GM06990 (cell line): ENCODE measurements at regions not wholly inside any gene's neighbourhood (a gene's known extent, or its start where the extent isn't known, plus 50 kb on each side); places are given as distances from the start of the nearest gene placed in this dataset.

Experiments
- DNase-seq: peaks from one replicate; pipeline ENCODE4 v3.0.0-alpha.2; 2011; ENCODE audit not compliant: insufficient read length; ENCODE audit errors: extremely low read depth
- H3K27me3 ChIP-seq: replicated peaks from 2 replicates; pipeline ENCODE4 v1.6.0; 2011; ENCODE audit warnings: low read length; ENCODE audit not compliant: control insufficient read depth, insufficient read depth
- H3K36me3 ChIP-seq: 2 replicates; pipeline ENCODE4 v1.5.1; 2011; ENCODE audit warnings: low read length; ENCODE audit not compliant: control insufficient read depth, insufficient read depth
- H3K4me3 ChIP-seq: replicated peaks from 2 replicates; pipeline ENCODE4 v1.5.1; 2011; ENCODE audit warnings: low read depth, mild to moderate bottlenecking, control low read depth, low read length
- TF ChIP-seq, protein P1 (sequence below): IDR thresholded peaks from 2 replicates; pipeline ENCODE4 v1.5.1; 2011; ENCODE audit warnings: low read length, control low read depth, mild to moderate bottlenecking, inconsistent platforms; ENCODE audit not compliant: insufficient read depth, poor library complexity, severe bottlenecking

DNA sequence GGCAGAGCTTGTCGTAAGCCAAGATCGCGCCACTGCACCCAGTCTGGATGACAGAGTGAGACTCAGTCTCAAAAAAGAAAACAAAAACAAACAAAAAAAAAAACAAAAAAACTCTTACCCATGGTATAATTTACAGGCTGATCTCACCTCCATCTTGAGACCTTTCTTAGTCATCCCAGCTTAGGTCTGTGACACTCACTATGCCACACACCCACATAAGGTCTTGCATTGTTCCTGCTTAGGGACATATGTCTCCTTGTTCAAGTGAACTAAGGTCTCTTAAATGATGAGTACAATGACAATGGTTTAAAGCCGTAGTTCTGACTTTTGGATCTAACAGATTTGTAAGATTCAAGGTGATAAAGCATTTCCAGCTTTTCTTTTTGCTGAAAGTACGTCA, 360.2 kb upstream of the ARHGEF26 start:
- DNase-seq = no peak
- H3K4me3 ChIP-seq = no peak overlapping the region
- TF ChIP-seq, protein P1, sequence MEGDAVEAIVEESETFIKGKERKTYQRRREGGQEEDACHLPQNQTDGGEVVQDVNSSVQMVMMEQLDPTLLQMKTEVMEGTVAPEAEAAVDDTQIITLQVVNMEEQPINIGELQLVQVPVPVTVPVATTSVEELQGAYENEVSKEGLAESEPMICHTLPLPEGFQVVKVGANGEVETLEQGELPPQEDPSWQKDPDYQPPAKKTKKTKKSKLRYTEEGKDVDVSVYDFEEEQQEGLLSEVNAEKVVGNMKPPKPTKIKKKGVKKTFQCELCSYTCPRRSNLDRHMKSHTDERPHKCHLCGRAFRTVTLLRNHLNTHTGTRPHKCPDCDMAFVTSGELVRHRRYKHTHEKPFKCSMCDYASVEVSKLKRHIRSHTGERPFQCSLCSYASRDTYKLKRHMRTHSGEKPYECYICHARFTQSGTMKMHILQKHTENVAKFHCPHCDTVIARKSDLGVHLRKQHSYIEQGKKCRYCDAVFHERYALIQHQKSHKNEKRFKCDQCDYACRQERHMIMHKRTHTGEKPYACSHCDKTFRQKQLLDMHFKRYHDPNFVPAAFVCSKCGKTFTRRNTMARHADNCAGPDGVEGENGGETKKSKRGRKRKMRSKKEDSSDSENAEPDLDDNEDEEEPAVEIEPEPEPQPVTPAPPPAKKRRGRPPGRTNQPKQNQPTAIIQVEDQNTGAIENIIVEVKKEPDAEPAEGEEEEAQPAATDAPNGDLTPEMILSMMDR = no peak

DNA sequence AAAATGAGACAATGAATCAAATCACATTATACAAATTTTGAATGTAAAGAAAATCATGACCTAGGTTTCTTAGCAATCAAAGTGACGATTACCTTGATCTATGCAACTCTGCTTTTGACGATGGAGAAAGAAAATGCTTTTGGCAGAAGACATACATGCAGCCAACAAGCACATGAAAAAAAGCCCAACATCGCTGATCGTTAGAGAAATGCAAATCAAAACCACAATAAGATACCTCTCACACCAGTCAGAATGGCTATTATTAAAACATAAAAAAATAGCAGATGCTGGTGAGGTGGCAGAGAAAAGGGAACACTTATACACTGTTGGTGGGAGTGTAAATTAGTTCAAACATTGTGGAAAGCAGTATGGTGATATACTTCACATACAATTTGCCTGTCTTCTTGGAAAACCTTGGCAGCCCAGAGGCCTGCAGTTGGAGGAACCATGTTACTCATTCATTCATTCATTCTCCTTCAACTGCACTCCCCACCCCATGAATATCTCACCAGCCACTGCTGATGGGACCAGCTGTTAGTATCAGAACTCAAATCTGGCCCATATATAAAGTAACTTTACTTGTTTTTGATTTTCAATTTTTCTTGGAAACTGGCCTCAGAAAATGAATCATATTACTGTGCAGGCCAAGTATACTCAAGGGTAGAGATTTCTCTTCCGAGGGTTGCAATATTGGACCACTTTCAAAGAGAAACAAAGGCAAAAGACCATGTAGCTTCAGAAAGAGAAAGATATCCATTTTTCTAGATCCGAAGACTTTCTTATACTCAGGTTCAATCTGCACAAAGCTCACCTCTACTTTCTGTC, 358.6 kb upstream of the ARHGEF26 start:
- no peak for DNase-seq
- Histone ChIP-seq H3K36me3 (no peaks in the 10 kb centered on the region), H3K4me3 (no peak overlapping the region), H3K27me3 (no peaks in the 10 kb centered on the region)
- TF ChIP-seq, protein P1 = no peak

More for the DNA sequence above, 360.2 kb upstream of the ARHGEF26 start:
- H3K36me3 ChIP-seq = no peaks in the 10 kb centered on the region
- no peaks in the 10 kb centered on the region for H3K27me3 ChIP-seq

DNA sequence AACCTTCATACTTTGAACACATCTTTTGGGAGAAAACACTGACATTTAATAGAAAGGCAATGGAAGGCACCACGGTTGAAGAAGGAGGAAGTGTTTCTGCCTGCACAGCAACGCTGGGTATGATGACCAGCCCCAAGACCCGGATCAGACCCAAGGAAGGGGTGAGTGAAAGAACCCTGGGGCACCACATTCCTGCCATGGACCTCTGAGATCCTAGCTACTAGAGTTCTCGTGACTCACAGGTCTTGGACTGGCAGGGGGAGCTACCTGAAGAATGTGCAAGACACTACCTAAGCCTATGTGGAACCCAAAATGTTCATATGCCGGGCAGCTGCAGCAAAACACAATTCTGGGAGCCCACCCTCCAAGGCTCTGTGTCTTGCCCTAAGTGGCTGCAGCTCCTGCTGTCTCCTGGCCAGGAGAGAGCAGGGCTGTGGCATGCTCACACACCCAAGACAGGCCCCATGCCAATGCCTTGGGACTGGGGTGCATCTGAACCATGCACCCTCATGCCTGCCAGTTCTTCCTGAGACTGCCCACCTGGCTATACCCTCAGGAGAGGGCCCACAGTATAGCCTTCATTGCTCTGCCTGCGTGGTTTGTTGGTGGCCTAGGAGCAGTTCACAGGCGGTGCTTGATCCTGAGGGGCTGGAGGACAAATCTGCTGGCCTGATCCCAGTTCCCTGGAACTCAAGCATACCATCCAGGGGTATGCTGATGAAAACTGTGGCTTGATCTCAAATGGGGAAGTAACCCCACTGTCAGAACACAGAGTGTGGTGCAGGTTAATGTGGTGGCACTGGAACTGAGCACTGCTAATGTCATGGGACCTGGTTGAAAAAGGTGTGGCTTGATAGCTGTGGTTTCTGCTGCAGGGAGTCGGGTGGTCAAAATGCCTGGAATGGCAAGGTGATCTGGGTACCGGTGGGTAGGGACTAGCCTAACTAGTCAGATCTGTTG, 353.3 kb upstream of the ARHGEF26 start:
- DNase-seq = no peak
- H3K4me3 ChIP-seq = no peak overlapping the region
- H3K36me3 ChIP-seq = no peaks in the 10 kb centered on the region
- no peaks in the 10 kb centered on the region for H3K27me3 ChIP-seq
- TF ChIP-seq, protein P1 = no peak

DNA sequence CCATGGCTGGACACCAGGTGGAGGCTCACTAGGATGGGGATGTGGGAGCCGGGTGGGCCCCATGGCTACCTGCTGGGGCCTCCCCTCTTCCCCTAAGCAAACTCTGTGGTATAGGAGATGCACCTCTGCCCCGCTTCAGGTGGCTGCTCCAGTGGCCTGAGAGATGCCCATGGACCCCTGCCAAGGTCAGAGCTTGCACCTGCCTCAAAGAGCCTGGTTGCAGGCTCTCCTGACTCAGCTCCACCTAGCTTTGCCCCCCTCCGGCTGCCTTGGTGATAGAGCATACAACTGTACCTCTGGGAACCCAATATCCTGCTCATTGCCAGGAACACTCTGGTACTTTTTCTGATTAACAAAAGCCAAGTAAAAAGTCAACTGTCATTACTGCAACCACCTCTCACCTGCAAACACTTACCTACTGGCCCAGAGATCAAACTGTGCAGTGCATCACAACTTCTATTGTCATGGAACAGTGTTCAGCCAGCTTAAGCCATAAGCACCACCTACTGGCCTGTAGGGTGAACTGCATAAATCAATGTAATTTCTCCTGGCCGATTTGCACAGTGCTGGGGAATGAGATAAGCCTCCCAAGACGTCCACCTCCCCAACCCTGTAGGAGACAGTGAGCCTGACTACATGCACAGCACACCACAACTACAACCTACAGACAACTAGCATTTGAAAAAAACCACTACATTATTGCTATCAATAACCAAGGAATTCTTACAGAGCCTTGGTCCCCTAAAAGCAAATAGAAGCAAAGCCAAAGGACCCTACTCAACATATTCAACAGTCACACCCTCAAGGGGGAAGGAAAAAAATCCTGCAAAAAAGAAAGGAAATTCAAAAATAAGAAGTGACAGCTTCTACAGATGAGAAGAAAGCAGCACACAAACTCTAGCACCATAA, 352.4 kb upstream of the ARHGEF26 start:
- Histone ChIP-seq H3K27me3 (no peaks in the 10 kb centered on the region), H3K36me3 (no peaks in the 10 kb centered on the region), H3K4me3 (no peak overlapping the region)
- DNase-seq = no peak
- TF ChIP-seq, protein P1 = peak; percentile 85

DNA sequence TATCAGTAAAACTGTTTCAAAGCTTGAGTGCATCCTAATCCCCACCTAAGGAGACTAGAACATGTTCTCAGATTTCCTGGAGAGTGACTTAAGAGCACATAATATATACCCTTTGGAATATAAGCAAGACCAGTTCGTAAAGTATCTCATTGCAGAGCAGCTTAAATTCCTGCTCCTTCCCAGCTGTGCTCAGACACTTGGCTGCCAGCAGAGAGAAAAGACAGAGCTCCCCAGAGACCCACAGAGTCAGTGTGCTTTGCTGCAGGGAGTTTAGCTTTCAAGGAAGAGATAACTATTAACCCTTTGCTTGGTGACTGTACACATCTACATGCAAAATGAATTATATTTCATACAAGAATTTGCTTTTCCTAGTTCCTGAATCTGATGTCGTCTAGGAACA, 338.1 kb upstream of the ARHGEF26 start:
- no peaks in the 10 kb centered on the region for H3K36me3 ChIP-seq
- no peak for DNase-seq
- TF ChIP-seq, protein P1 = no peak
- no peaks in the 10 kb centered on the region; the same call in 1 of the 2 replicates for H3K27me3 ChIP-seq
- no peak overlapping the region for H3K4me3 ChIP-seq
